PC-9 (cell line): ENCODE measurements at regions not wholly inside any gene's neighbourhood (a gene's known extent, or its start where the extent isn't known, plus 50 kb on each side); places are given as distances from the start of the nearest gene placed in this dataset.
A peak's percentile ranks its signal among the peaks of the same experiment; 100 is the strongest.

Source experiments
- BruUV-seq: library from RNA; stranded (reverse); fragments of 400-500 nt; replicated peaks from 2 replicates; lab custom pipeline; 2021; lab: Mats Ljungman, UMichigan
- CTCF ChIA-PET: fragments of 300-600 bp; sonication (Branson Sonifier 250); formaldehyde crosslinking; loops from one replicate; lab custom pipeline; 2022; ENCODE audit warnings: antibody characterized with exemption; lab: Charles Lee
- POLR2A ChIA-PET: fragments of 300-600 bp; sonication (Branson Sonifier 250); formaldehyde crosslinking; loops from one replicate; lab custom pipeline; 2022; ENCODE audit warnings: antibody characterized with exemption; ENCODE audit not compliant: unreplicated experiment; lab: Charles Lee
- DNase-seq, 2 experiments: peaks; one replicate each; pipeline versions ENCODE4 v3.0.0 to v3.0.0-alpha.2; 2015 to 2022; ENCODE audit warnings: mixed read lengths in 1 of 2
- H2AFZ ChIP-seq: fragments of 200-600 bp; sonication (generic); 2 replicates; pipeline ENCODE4 v1.8.1; 2017; ENCODE audit warnings: antibody characterized with exemption
- H3F3A ChIP-seq: fragments of 200-600 bp; sonication (generic); 2 replicates; pipeline ENCODE4 v1.8.1; 2017; ENCODE audit warnings: antibody characterized with exemption, mild to moderate bottlenecking, low read depth; ENCODE audit not compliant: insufficient read depth
- H3K27ac ChIP-seq: fragments of 200-600 bp; sonication (generic); 2 replicates; pipeline ENCODE4 v1.6.1; 2016; ENCODE audit warnings: mixed run types
- H3K27me3 ChIP-seq: fragments of 200-600 bp; sonication (generic); 2 replicates; pipeline ENCODE4 v1.6.1; 2016; ENCODE audit warnings: low read depth, mixed run types; ENCODE audit not compliant: insufficient read depth
- H3K36me3 ChIP-seq: fragments of 200-600 bp; sonication (generic); 2 replicates; pipeline ENCODE4 v1.6.1; 2016; ENCODE audit warnings: low read depth, mixed run types
- H3K4me1 ChIP-seq: fragments of 200-600 bp; sonication (generic); replicated peaks from 2 replicates; pipeline ENCODE4 v1.6.1; 2016; ENCODE audit warnings: mixed run types; ENCODE audit not compliant: insufficient read depth
- H3K4me2 ChIP-seq: fragments of 200-600 bp; sonication (generic); 2 replicates; pipeline ENCODE4 v1.6.1; 2017; ENCODE audit warnings: mixed run types
- H3K4me3 ChIP-seq: fragments of 200-600 bp; sonication (generic); 2 replicates; pipeline ENCODE4 v1.6.1; 2016; ENCODE audit warnings: mixed run types
- H3K79me2 ChIP-seq: fragments of 200-600 bp; sonication (generic); 2 replicates; pipeline ENCODE4 v1.6.1; 2017; ENCODE audit warnings: low read depth, mixed run types
- H3K9me2 ChIP-seq: fragments of 200-600 bp; sonication (generic); 2 replicates; pipeline ENCODE4 v1.8.1; 2017; ENCODE audit warnings: mild to moderate bottlenecking; ENCODE audit not compliant: insufficient read depth
- H3K9me3 ChIP-seq: fragments of 200-600 bp; sonication (generic); 2 replicates; pipeline ENCODE4 v1.8.1; 2016; ENCODE audit warnings: low read depth; ENCODE audit not compliant: insufficient read depth
- H4K20me1 ChIP-seq: fragments of 200-600 bp; sonication (generic); 2 replicates; pipeline ENCODE4 v1.8.1; 2017; ENCODE audit not compliant: insufficient read depth
- CTCF ChIP-seq: fragments of 200-600 bp; sonication (generic); conservative IDR thresholded peaks from 2 replicates; pipeline ENCODE4 v1.6.1; 2017; ENCODE audit warnings: mixed run types, antibody characterized with exemption, mild to moderate bottlenecking, moderate library complexity
- EZH2 ChIP-seq: fragments of 200-600 bp; sonication (generic); IDR thresholded peaks from 2 replicates; pipeline ENCODE4 v1.8.0; 2017; ENCODE audit warnings: antibody characterized with exemption, low read depth
- intact Hi-C: fragments of 100-400 bp; cut with micrococcal nuclease; formaldehyde crosslinking; loops from one replicate; pipeline ENCODE4 v1.10.0; 2022; ENCODE audit not compliant: unreplicated experiment

- Histone ChIP-seq H3K4me3 (no peak overlapping the region), H3K9me2 (no peaks in the 10 kb centered on the region), H3K27me3 (no peaks in the 10 kb centered on the region), H4K20me1 (no peaks in the 10 kb centered on the region), H3F3A (peaks cover 10% of the 10 kb centered on the region), H3K4me2 (no peak overlapping the region), H3K4me1 (peaks cover 20% of the 10 kb centered on the region), H2AFZ (no peak overlapping the region), H3K36me3 (no peaks in the 10 kb centered on the region), H3K9me3 (no peaks in the 10 kb centered on the region), H3K79me2 (no peaks in the 10 kb centered on the region), H3K27ac (no peak overlapping the region)
- ChIA-PET CTCF (interaction anchor here (0.6 kb wide), 3 partner anchors 9 to 1781 kb away, joined by 3 to 15 read pairs (median 3); no protein-coding TSS in a partner anchor), POLR2A (no interaction called here)
- no peak for TF ChIP-seq EZH2
- TF ChIP-seq CTCF, result no peak
- no TSS peak for BruUV-seq
- no peak for DNase-seq
- intact Hi-C loops, result no loop called here
Measured at GRCh38 chr4:184292465-184292867, 74.8 kb upstream of the ENPP6 start.

GRCh38 chr4:184289179-184289535, 71.5 kb upstream of the ENPP6 start:
- H3F3A ChIP-seq, result peaks cover 14% of the 10 kb centered on the region
- H4K20me1 ChIP-seq, result no peaks in the 10 kb centered on the region
- ChIA-PET CTCF (no interaction called here), POLR2A (interaction anchor here (0.7 kb wide), 1 partner anchor 148 kb away, joined by 3 read pairs; no protein-coding TSS in a partner anchor)
- H3K4me3 ChIP-seq, result no peak overlapping the region
- no peaks in the 10 kb centered on the region for H3K36me3 ChIP-seq
- TF ChIP-seq EZH2 (no peak), CTCF (no peak)
- no peak overlapping the region for H2AFZ ChIP-seq
- H3K9me2 ChIP-seq, result no peaks in the 10 kb centered on the region
- no peak overlapping the region for H3K27ac ChIP-seq
- no peak overlapping the region for H3K4me2 ChIP-seq
- intact Hi-C loops, result loop anchor here (5.0 kb wide), 2 partner anchors 113 to 398 kb away; no protein-coding TSS in a partner anchor
- peaks cover 28% of the 10 kb centered on the region for H3K4me1 ChIP-seq
- no peaks in the 10 kb centered on the region for H3K27me3 ChIP-seq
- DNase-seq, result no peak
- BruUV-seq, result no TSS peak
- H3K79me2 ChIP-seq, result no peaks in the 10 kb centered on the region
- H3K9me3 ChIP-seq, result no peaks in the 10 kb centered on the region

GRCh38 chr4:184288451-184289178, 70.9 kb upstream of the ENPP6 start:
- intact Hi-C loops, result loop anchor here (1.0 to 5.0 kb wide), 3 partner anchors 20 to 399 kb away; no protein-coding TSS in a partner anchor
- no peaks in the 10 kb centered on the region for H3K27me3 ChIP-seq
- H4K20me1 ChIP-seq, result no peaks in the 10 kb centered on the region
- DNase-seq, result no peak
- peak overlapping the region; percentile 69 for H3K27ac ChIP-seq
- H3K79me2 ChIP-seq, result no peaks in the 10 kb centered on the region
- peaks cover 14% of the 10 kb centered on the region for H3F3A ChIP-seq
- H3K9me2 ChIP-seq, result no peaks in the 10 kb centered on the region
- TF ChIP-seq CTCF, result no peak
- no peak for TF ChIP-seq EZH2
- H2AFZ ChIP-seq, result no peak overlapping the region; the same call in 1 of the 2 replicates
- ChIA-PET CTCF (interaction anchor here (0.5 to 1.9 kb wide), 6 partner anchors 23 to 296 kb away, joined by 3 to 7 read pairs (median 4); partner anchors contain the start of gene IRF2), POLR2A (interaction anchor here (0.7 kb wide), 2 partner anchors 149 to 836 kb away, joined by 3 read pairs; no protein-coding TSS in a partner anchor)
- H3K9me3 ChIP-seq, result no peaks in the 10 kb centered on the region
- H3K4me1 ChIP-seq, result peaks cover 28% of the 10 kb centered on the region
- H3K4me3 ChIP-seq, result no peak overlapping the region
- peak overlapping the region; percentile 76 for H3K4me2 ChIP-seq
- no TSS peak for BruUV-seq
- no peaks in the 10 kb centered on the region for H3K36me3 ChIP-seq
